ENCODE measurements at regions not wholly inside any gene's neighbourhood (a gene's known extent, or its start where the extent isn't known, plus 50 kb on each side); places are given as distances from the start of the nearest gene placed in this dataset.

DNA sequence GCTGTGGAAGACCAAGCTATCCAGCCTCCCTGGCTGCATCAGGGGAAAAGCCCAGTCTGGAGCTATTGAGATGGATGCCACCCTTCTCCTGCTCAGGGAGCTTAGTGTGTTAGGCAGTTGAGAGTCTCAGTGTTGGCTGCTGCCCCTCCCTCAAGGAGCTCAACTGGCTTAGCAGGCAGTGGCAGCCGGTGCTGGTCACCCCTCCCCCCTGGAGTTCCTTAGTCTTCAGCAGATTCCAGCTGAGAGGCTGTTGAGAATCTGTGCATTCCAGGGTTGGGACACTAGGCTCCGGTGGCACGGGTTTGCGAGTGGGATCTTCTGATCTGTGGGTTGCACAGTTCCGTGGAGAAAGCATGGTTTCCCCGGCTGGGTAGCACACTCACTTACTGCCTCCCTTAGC lies 883.8 kb downstream of the NSUN3 start:
- no peak overlapping the region for H3K9ac ChIP-seq (ENCODE audit: low read length in 5 of 5)
- no peaks in the 10 kb centered on the region for H3K27me3 ChIP-seq (ENCODE audit: control insufficient read depth in 5 of 5, insufficient read depth in 4 of 5, low read length in 5 of 5)
- H3K9me3 ChIP-seq (ENCODE audit: control insufficient read depth in 5 of 5, low read length in 5 of 5), result peaks cover 0 to 4% (median 0%) of the 10 kb centered on the region in 5 donors
- no peaks in the 10 kb centered on the region for H3K36me3 ChIP-seq (ENCODE audit: control insufficient read depth in 5 of 5, insufficient read depth in 5 of 5, low read length in 5 of 5)
- H3K4me1 ChIP-seq (ENCODE audit: control insufficient read depth in 5 of 5, insufficient read depth in 5 of 5, low read length in 5 of 5), result no peaks in the 10 kb centered on the region
- H3K27ac ChIP-seq (ENCODE audit: low read depth, low read length), result no peak overlapping the region
- no peak overlapping the region for H3K4me3 ChIP-seq (ENCODE audit: low read depth in 1 of 5, low read length in 5 of 5)

DNA sequence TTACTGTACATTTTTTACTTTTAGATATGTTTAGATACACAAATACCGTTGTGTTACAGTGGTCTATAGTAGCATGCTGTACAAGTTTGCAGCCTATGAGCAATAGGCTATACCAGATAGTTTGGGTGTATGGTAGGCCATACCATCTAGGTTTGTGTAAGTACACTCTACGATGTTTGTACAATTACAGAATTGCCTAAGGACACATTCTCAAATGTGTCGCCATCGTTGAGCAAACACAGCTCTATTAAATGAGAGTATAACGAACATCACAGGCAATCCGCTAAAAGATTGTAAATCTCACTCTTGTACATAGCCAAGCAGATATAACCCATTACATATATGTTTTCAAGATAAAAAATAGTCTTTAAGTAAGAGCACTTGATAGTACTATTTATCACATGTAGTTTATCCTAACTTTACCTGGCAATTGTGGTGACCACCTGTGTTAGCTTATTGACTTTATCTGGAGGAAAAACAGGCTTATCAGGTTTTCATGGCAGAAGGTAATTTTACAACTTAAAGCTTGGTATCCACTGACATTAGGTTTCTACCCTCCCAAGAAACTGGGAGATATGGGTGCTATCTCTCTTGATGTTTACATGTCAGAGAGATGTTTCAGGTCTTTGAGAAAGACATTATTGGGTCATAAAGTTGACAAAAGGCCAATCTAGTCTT lies 898.7 kb downstream of the NSUN3 start:
- no peaks in the 10 kb centered on the region for H3K9me3 ChIP-seq (ENCODE audit: control insufficient read depth in 5 of 5, low read length in 5 of 5)
- no peak overlapping the region for H3K4me3 ChIP-seq (ENCODE audit: low read depth in 1 of 5, low read length in 5 of 5)
- H3K27me3 ChIP-seq (ENCODE audit: control insufficient read depth in 5 of 5, insufficient read depth in 4 of 5, low read length in 5 of 5), result no peaks in the 10 kb centered on the region
- H3K27ac ChIP-seq (ENCODE audit: low read depth, low read length), result no peak overlapping the region
- H3K4me1 ChIP-seq (ENCODE audit: control insufficient read depth in 5 of 5, insufficient read depth in 5 of 5, low read length in 5 of 5), result no peaks in the 10 kb centered on the region
- no peaks in the 10 kb centered on the region for H3K36me3 ChIP-seq (ENCODE audit: control insufficient read depth in 5 of 5, insufficient read depth in 5 of 5, low read length in 5 of 5)
- H3K9ac ChIP-seq (ENCODE audit: low read length in 5 of 5), result no peak overlapping the region

GRCh38 chr3:94965867-94966475 lies 903.1 kb downstream of the NSUN3 start:
- Histone ChIP-seq H3K4me1 (ENCODE audit: control insufficient read depth in 5 of 5, insufficient read depth in 5 of 5, low read length in 5 of 5) (no peaks in the 10 kb centered on the region), H3K4me3 (ENCODE audit: low read depth in 1 of 5, low read length in 5 of 5) (no peak overlapping the region), H3K27ac (ENCODE audit: low read depth, low read length) (no peak overlapping the region), H3K9ac (ENCODE audit: low read length in 5 of 5) (no peak overlapping the region), H3K9me3 (ENCODE audit: control insufficient read depth in 5 of 5, low read length in 5 of 5) (no peaks in the 10 kb centered on the region), H3K36me3 (ENCODE audit: control insufficient read depth in 5 of 5, insufficient read depth in 5 of 5, low read length in 5 of 5) (no peaks in the 10 kb centered on the region), H3K27me3 (ENCODE audit: control insufficient read depth in 5 of 5, insufficient read depth in 4 of 5, low read length in 5 of 5) (no peaks in the 10 kb centered on the region)

DNA sequence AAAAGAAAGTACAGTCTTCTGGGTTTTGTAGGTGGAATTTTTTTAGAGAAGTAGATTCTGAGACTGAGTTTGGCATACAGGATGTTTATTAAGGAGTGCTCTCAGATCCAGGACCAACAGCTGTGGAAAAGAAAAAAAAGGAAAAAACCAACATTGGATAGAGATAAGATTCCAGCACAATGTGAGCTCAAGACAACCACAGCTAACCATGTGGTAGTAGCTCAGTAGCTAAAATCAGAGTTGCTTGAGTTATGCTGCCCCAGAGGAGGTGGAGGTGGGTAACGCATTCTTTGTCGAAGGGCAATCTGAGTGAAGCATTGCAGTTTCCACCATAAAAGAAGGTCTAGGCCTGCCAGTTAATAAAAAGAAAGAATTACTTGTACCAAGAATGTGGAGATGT lies 904.3 kb downstream of the NSUN3 start:
- Histone ChIP-seq H3K9me3 (ENCODE audit: control insufficient read depth in 5 of 5, low read length in 5 of 5) (no peaks in the 10 kb centered on the region), H3K27ac (ENCODE audit: low read depth, low read length) (no peak overlapping the region), H3K4me3 (ENCODE audit: low read depth in 1 of 5, low read length in 5 of 5) (no peak overlapping the region), H3K4me1 (ENCODE audit: control insufficient read depth in 5 of 5, insufficient read depth in 5 of 5, low read length in 5 of 5) (no peaks in the 10 kb centered on the region), H3K36me3 (ENCODE audit: control insufficient read depth in 5 of 5, insufficient read depth in 5 of 5, low read length in 5 of 5) (no peaks in the 10 kb centered on the region), H3K9ac (ENCODE audit: low read length in 5 of 5) (no peak overlapping the region), H3K27me3 (ENCODE audit: control insufficient read depth in 5 of 5, insufficient read depth in 4 of 5, low read length in 5 of 5) (no peaks in the 10 kb centered on the region)

GRCh38 chr3:94968519-94968918 lies 905.7 kb downstream of the NSUN3 start:
- no peaks in the 10 kb centered on the region for H3K27me3 ChIP-seq (ENCODE audit: control insufficient read depth in 5 of 5, insufficient read depth in 4 of 5, low read length in 5 of 5)
- H3K4me1 ChIP-seq (ENCODE audit: control insufficient read depth in 5 of 5, insufficient read depth in 5 of 5, low read length in 5 of 5), result no peaks in the 10 kb centered on the region
- no peaks in the 10 kb centered on the region for H3K36me3 ChIP-seq (ENCODE audit: control insufficient read depth in 5 of 5, insufficient read depth in 5 of 5, low read length in 5 of 5)
- H3K27ac ChIP-seq (ENCODE audit: low read depth, low read length), result no peak overlapping the region
- H3K4me3 ChIP-seq (ENCODE audit: low read depth in 1 of 5, low read length in 5 of 5), result no peak overlapping the region
- peaks cover 0 to 2% (median 0%) of the 10 kb centered on the region in 5 donors for H3K9me3 ChIP-seq (ENCODE audit: control insufficient read depth in 5 of 5, low read length in 5 of 5)
- no peak overlapping the region for H3K9ac ChIP-seq (ENCODE audit: low read length in 5 of 5)

GRCh38 chr3:94972066-94972465 lies 909.2 kb downstream of the NSUN3 start:
- Histone ChIP-seq H3K36me3 (ENCODE audit: control insufficient read depth in 5 of 5, insufficient read depth in 5 of 5, low read length in 5 of 5) (no peaks in the 10 kb centered on the region), H3K9me3 (ENCODE audit: control insufficient read depth in 5 of 5, low read length in 5 of 5) (peaks cover 0 to 8% (median 0%) of the 10 kb centered on the region in 5 donors), H3K27me3 (ENCODE audit: control insufficient read depth in 5 of 5, insufficient read depth in 4 of 5, low read length in 5 of 5) (no peaks in the 10 kb centered on the region), H3K27ac (ENCODE audit: low read depth, low read length) (no peak overlapping the region), H3K9ac (ENCODE audit: low read length in 5 of 5) (no peak overlapping the region), H3K4me3 (ENCODE audit: low read depth in 1 of 5, low read length in 5 of 5) (no peak overlapping the region), H3K4me1 (ENCODE audit: control insufficient read depth in 5 of 5, insufficient read depth in 5 of 5, low read length in 5 of 5) (no peaks in the 10 kb centered on the region)

DNA sequence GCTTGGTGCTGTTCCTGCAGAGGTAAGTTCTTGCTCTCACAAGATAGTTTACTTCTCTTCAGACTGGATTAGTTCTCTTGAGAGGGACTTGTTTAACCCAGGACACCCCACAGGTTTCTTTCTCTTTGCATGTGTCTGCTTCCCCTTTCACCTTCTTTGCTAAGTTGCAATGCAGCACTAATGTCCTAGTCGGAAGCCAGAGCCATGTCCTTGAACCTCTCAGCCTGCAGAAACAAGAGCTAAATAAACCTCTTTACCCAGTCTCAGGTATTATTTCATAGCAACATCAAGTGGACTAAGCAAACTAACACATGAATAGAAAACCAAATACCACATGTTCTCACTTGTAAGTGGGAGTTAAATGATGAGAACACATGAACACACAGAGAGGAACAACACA lies 915.2 kb downstream of the NSUN3 start:
- H3K4me3 ChIP-seq (ENCODE audit: low read depth in 1 of 5, low read length in 5 of 5), result no peak overlapping the region
- H3K9ac ChIP-seq (ENCODE audit: low read length in 5 of 5), result no peak overlapping the region
- H3K4me1 ChIP-seq (ENCODE audit: control insufficient read depth in 5 of 5, insufficient read depth in 5 of 5, low read length in 5 of 5), result no peaks in the 10 kb centered on the region
- no peak overlapping the region for H3K27ac ChIP-seq (ENCODE audit: low read depth, low read length)
- no peaks in the 10 kb centered on the region for H3K27me3 ChIP-seq (ENCODE audit: control insufficient read depth in 5 of 5, insufficient read depth in 4 of 5, low read length in 5 of 5)
- peaks cover 0 to 8% (median 0%) of the 10 kb centered on the region in 5 donors for H3K9me3 ChIP-seq (ENCODE audit: control insufficient read depth in 5 of 5, low read length in 5 of 5)
- H3K36me3 ChIP-seq (ENCODE audit: control insufficient read depth in 5 of 5, insufficient read depth in 5 of 5, low read length in 5 of 5), result no peaks in the 10 kb centered on the region

- H3K27ac ChIP-seq (ENCODE audit: low read depth, low read length), result no peak overlapping the region
- H3K27me3 ChIP-seq (ENCODE audit: control insufficient read depth in 5 of 5, insufficient read depth in 4 of 5, low read length in 5 of 5), result no peaks in the 10 kb centered on the region
- no peaks in the 10 kb centered on the region for H3K36me3 ChIP-seq (ENCODE audit: control insufficient read depth in 5 of 5, insufficient read depth in 5 of 5, low read length in 5 of 5)
- no peaks in the 10 kb centered on the region for H3K4me1 ChIP-seq (ENCODE audit: control insufficient read depth in 5 of 5, insufficient read depth in 5 of 5, low read length in 5 of 5)
- no peak overlapping the region for H3K9ac ChIP-seq (ENCODE audit: low read length in 5 of 5)
- H3K9me3 ChIP-seq (ENCODE audit: control insufficient read depth in 5 of 5, low read length in 5 of 5), result peaks cover 0 to 3% (median 0%) of the 10 kb centered on the region in 5 donors
- no peak overlapping the region for H3K4me3 ChIP-seq (ENCODE audit: low read depth in 1 of 5, low read length in 5 of 5)
Measured at GRCh38 chr3:94985778-94986177, 922.9 kb downstream of the NSUN3 start.

DNA sequence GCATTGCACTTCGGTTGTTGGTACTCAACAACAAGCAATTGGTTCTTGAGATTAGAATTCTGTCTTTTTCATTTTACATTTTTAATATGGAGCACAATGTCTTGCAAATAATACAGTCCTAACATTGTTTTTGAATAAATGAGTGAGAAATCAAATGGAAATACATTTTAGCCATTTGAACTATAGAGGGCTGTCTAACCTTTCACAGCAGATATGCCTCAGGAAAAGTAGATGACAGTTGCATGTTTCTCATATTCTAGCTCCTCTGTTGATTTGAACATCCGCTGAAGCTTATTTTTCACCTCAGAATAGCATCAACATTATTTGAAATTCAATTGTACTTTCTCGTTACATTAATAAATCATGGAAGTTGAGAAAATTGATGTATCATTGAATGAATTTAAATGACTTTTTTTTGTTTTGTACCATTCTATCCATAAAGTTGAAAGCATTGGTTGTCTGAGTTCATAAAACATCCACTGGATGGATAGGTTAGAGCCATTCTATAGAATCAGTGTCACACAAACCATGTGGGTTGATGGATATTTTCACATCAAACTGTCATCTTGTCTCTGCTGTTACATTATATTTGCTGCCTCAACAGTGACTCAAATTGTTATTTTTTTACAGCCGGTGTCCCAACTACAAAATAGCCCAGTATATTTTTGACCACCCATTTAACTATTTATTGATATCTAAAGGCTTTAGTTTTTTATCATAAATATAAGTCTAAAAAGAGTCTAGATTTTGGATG lies 928.3 kb downstream of the NSUN3 start:
- Histone ChIP-seq H3K4me3 (ENCODE audit: low read depth in 1 of 5, low read length in 5 of 5) (no peak overlapping the region), H3K9ac (ENCODE audit: low read length in 5 of 5) (no peak overlapping the region), H3K9me3 (ENCODE audit: control insufficient read depth in 5 of 5, low read length in 5 of 5) (no peaks in the 10 kb centered on the region), H3K36me3 (ENCODE audit: control insufficient read depth in 5 of 5, insufficient read depth in 5 of 5, low read length in 5 of 5) (no peaks in the 10 kb centered on the region), H3K27me3 (ENCODE audit: control insufficient read depth in 5 of 5, insufficient read depth in 4 of 5, low read length in 5 of 5) (no peaks in the 10 kb centered on the region), H3K4me1 (ENCODE audit: control insufficient read depth in 5 of 5, insufficient read depth in 5 of 5, low read length in 5 of 5) (no peaks in the 10 kb centered on the region), H3K27ac (ENCODE audit: low read depth, low read length) (no peak overlapping the region)

- Histone ChIP-seq H3K27me3 (ENCODE audit: control insufficient read depth in 5 of 5, insufficient read depth in 4 of 5, low read length in 5 of 5) (no peaks in the 10 kb centered on the region), H3K4me1 (ENCODE audit: control insufficient read depth in 5 of 5, insufficient read depth in 5 of 5, low read length in 5 of 5) (no peaks in the 10 kb centered on the region), H3K27ac (ENCODE audit: low read depth, low read length) (no peak overlapping the region), H3K9ac (ENCODE audit: low read length in 5 of 5) (no peak overlapping the region), H3K9me3 (ENCODE audit: control insufficient read depth in 5 of 5, low read length in 5 of 5) (no peaks in the 10 kb centered on the region), H3K4me3 (ENCODE audit: low read depth in 1 of 5, low read length in 5 of 5) (no peak overlapping the region), H3K36me3 (ENCODE audit: control insufficient read depth in 5 of 5, insufficient read depth in 5 of 5, low read length in 5 of 5) (no peaks in the 10 kb centered on the region)
Measured at GRCh38 chr3:94996743-94997142, 933.9 kb downstream of the NSUN3 start.

Measured in subcutaneous abdominal adipose tissue (tissue), 5 donors.